ENCODE measurements at regions not wholly inside any gene's neighbourhood (a gene's known extent, or its start where the extent isn't known, plus 50 kb on each side); places are given as distances from the start of the nearest gene placed in this dataset.
"Not testable (repeated sequence)": the region's sequence is repeated elsewhere in the genome, so short reads cannot be mapped to it uniquely, and the experiment has no call there.

DNA sequence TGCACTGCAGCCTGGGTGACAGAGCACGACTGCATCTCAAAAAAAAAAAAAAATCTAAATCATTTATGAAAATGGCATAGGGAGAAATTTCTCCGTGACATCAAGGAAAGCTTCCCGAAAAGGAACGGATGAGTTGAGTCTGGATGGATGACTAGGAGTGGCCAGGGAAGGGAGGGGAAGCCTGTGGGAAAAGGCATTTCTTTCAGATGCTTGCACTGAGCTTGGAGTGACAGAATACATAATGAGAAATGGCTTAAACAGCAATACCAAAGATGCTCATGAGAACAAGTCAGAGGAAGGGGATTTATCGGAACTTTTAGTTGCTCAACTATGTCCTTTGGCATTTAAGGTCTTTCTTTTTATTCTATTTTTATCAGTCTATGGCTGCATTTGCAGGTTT lies 1369.2 kb upstream of the TMEM132C start:
- FAIRE-seq, result no peak

DNA sequence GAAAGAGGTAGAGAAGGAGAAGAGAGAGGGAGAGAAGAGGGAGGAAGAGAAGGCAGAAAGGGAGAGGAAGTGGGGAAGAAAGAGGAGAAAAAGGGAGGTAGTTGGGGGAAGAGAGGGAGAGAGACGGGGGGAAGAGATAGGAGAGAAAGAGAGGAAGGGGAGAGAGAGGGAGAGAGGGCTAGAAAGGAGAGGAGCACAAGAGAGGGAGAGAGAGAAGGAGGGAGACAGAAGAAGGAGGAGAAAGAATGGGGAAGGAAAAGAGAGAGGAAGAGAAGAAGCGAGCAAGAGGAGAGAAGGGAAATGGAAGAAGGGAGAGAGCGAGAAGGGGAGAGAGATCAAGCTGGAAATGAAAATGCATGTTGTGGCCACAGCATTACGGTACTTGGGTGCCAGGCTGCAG lies 1368.4 kb upstream of the TMEM132C start:
- FAIRE-seq, result no peak

DNA sequence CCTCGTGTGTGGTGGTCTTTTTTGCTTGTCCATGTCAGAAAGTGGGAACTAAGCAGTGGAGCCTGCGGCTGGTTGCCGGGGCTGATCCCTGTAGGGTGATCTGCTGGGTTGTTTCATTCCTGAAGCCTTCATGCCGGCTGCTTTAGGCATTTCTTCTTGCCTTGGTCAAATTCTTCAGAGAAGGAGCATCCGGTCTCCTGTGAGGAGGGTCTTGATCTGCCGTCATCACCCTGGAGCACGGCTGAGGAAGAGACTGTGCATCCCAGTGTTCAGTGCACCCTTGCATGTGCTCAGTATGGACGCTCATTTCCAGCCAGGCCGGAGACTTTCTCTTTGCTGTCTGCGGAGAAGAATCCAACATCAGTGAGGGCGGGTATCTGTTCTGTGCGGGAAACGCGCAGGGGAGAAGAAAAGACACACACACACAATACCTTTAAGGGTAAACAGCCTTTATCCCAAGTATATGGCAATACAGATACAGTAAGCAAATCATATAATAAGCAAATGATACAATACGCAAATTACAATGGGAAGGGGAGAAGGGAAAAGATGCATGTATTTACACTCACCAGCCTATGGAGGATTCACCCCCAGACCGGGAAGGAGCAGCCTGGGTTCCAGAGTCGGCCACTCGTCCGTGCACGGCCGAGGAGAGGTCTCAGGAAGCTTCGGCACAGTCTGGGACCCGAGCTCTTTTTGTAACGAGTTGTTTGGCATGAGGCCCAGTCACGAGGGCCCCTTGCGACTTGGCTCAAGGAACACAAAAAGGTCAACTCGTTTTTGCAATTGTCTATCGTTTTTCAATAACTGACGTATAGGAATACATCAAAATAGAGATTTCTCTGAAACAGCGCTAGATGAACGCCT lies 1366.8 kb upstream of the TMEM132C start:
- no peak for FAIRE-seq

DNA sequence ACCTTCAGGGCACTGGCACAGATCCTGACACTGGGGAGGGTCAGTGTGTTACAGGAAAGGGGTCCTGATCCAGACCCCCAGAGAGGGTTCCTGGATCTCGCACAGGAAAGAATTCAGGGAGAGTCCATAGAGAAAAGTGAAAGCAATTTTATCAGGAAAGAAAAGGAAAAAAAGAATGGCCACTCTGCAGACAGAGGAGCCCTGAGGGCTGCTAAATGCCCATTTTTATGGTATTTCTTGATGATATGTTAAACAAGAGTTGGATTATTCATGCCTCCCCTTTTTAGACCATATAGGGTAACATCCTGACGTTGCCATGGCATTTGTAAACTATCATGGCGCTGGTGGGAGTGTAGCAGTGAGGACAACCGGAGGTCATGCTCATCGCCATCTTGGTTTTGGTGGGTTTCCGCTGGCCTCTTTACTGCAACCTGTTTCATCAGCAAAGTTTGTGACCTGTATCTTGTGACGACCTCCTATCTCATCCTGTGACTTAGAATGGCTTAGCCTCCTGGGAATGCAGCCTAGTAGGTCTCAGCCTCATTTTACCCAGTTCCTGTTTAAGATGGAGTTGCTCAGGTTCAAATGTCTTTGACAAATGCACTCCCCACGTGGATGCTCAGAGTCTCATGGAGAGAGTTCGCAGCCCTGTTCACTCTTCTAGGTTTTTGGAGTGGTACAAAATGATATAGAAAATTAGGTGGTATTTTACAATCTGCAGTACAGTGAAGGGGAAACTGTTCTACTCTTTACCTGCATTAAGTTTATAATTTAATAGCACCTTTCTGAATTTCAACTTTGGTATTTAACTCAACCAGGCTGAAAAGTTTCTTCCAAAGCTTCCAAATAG lies 1363.7 kb upstream of the TMEM132C start:
- FAIRE-seq, result no peak

- FAIRE-seq, result no peak
Measured at GRCh38 chr12:126905752-126906151, 1361.2 kb upstream of the TMEM132C start.

GRCh38 chr12:126907900-126908764 lies 1358.8 kb upstream of the TMEM132C start:
- no peak for FAIRE-seq

DNA sequence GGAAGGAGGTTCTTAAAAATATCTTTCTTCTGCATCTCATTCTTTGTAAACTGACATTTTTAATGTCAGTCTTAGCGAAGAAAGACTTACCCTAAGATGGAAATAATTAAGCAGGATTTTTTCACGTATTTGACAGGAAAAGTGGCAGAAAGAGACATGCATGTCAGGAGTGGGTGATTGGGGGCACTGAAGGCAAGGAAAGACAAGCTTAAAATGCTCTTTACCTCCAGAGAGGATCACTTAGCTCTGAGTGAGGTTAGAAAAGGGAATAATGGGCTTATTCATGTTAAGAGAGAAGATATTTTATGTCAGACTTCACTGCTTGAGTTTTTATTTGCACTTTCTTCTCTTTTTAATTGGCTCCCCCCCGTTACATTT lies 1358.2 kb upstream of the TMEM132C start:
- no peak for FAIRE-seq

GRCh38 chr12:126910570-126910969 lies 1356.4 kb upstream of the TMEM132C start:
- no peak for FAIRE-seq

GRCh38 chr12:126912111-126912510 lies 1354.9 kb upstream of the TMEM132C start:
- FAIRE-seq, result no peak

GRCh38 chr12:126914170-126914793 lies 1352.7 kb upstream of the TMEM132C start:
- peak; percentile 61 for FAIRE-seq

GRCh38 chr12:126915309-126915708 lies 1351.7 kb upstream of the TMEM132C start:
- no peak for FAIRE-seq

GRCh38 chr12:126926023-126926594 lies 1340.9 kb upstream of the TMEM132C start:
- no peak for FAIRE-seq

GRCh38 chr12:126930234-126930633 lies 1336.7 kb upstream of the TMEM132C start:
- no peak for FAIRE-seq

GRCh38 chr12:126932156-126932555 lies 1334.8 kb upstream of the TMEM132C start:
- no peak for FAIRE-seq

DNA sequence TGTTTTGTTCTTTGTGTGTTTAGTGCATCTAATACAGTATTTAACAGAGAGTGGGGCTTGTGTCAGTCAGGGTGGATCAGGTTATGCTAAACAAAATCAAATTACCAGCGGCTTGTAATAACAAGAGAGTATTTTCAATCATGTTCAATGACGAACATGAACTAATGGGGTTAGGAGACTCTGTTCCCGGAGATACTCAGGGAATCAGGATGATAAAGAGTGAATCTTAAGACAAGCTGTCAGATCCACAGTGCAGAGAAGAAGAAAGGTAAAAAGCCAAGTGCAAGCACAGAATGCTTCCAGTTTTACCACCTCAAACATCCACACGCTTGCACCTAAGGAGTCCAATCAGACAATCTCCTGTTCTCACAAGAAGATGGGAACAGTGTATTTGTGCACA lies 1331.5 kb upstream of the TMEM132C start:
- no peak for FAIRE-seq

GRCh38 chr12:126936181-126936851 lies 1330.7 kb upstream of the TMEM132C start:
- no peak for FAIRE-seq

DNA sequence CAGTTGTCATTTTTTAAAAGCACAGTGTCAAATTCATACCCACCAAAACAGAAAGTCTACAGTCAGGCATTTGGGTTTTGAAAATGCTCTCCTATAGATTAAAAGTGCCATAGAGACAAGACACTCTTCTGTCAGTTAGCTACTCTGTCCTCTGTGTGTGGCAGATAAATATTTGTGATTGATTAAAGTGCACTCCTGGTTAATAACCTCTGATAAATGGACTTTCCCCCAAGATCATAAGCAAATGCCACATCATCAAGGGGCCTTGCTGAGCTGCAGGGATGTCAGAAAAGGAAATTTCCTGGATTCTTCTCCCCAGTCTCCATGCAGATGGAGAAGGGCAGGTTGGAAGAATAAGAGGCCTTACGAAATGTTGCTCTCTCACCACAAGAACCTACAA lies 1329.5 kb upstream of the TMEM132C start:
- no peak for FAIRE-seq

DNA sequence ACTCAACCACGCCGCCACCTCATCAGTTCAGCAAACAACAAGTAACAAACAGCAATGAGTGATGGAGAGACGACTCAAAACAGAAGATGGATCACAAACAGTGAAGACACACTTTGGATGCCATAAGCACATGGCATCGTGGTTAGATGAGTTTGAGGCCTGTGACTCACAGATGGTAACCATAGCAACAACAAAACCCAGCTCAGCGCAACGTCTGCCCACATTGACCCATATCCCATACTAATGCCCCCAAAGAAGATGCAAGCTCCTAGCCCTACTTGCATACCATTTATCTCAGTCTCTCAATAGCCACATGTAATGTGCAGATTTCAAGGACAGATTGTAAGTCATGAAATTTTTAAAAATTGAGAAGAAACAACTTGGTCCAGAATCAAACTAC lies 1322.3 kb upstream of the TMEM132C start:
- no peak for FAIRE-seq

DNA sequence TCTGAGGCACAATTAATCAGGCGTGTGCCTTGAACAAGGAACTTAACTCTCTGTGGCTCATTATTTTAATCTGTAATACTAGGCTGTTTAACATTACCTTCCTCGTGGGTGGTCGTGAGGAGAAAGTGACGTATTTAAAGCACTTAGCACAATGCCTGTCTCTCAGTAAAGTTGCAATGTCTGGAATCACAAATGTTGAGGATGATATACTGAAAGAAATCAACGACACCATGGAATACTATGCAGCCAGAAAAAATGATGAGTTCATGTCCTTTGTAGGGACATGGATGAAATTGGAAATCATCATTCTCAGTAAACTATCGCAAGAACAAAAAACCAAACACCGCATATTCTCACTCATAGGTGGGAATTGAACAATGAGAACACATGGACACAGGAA lies 1320.0 kb upstream of the TMEM132C start:
- not testable (repeated sequence) for FAIRE-seq

GRCh38 chr12:126949558-126949957 lies 1317.4 kb upstream of the TMEM132C start:
- FAIRE-seq, result no peak

DNA sequence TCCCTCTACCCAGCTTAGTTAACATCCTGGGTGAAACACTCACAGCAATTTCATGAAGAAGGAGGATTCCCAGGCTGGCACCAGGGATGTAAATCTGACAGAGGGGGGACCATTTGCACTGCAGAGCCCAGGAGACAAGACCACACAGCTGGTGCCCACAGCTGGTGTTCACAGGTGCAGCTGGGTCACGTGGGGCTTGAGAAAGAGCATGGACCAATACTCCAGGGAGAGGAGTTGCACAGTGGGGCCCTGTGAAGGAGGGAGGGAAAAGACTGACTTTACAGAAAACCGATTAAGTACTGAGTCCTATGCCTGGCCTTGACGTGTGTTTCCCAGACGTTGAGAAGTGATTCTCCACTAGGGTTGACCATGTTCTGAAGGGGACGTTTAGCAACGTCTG lies 1316.7 kb upstream of the TMEM132C start:
- no peak for FAIRE-seq
